ENCODE measurements at regions not wholly inside any gene's neighbourhood (a gene's known extent, or its start where the extent isn't known, plus 50 kb on each side); places are given as distances from the start of the nearest gene placed in this dataset.
A peak's percentile ranks its signal among the peaks of the same experiment; 100 is the strongest.

DNA sequence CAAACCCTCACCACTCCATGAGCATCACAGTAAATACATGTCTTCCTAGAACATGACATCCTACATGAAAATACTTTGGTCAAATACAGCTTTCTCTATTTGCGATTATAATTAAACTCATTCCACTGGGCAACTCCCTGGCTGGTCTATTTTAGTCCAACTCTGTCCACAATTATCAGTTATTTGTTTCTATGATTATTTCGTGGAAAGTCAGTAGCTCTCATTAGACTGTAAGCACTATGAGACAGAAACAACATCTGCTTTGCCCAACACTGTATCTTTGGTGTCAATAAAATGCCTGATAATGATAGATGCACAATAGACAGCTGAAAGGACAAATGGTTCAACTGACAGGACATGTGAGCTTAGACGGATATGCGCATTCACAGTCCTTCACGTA, 292.0 kb downstream of the KLF12 start:
- CTCF ChIA-PET = interaction anchor here (1.3 kb wide), 1 partner anchor 387 kb away, joined by 4 read pairs; no protein-coding TSS in a partner anchor

DNA sequence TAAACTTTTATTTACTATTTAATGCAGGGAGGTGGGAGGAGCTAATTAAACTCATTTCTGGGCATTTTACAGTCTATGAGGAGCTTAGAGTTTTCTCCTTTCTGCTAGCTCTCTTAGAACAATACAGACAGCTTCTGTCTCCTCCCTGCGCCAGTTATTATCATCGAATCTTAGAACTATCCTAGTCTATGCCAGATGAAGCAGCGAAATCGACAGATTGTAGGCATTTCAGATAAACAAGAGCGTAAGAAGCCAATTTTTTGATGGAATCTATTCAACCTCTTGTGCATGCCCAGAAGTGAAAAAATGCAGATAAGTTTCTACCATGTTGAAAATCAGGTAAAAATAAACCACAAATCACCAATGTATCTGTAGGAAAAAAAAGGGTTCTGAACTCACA, 297.1 kb downstream of the KLF12 start:
- CTCF ChIA-PET = interaction anchor here (0.6 to 1.7 kb wide), 4 partner anchors 79 to 1598 kb away, joined by 3 to 11 read pairs (median 3); no protein-coding TSS in a partner anchor
- TF ChIP-seq, protein P1, sequence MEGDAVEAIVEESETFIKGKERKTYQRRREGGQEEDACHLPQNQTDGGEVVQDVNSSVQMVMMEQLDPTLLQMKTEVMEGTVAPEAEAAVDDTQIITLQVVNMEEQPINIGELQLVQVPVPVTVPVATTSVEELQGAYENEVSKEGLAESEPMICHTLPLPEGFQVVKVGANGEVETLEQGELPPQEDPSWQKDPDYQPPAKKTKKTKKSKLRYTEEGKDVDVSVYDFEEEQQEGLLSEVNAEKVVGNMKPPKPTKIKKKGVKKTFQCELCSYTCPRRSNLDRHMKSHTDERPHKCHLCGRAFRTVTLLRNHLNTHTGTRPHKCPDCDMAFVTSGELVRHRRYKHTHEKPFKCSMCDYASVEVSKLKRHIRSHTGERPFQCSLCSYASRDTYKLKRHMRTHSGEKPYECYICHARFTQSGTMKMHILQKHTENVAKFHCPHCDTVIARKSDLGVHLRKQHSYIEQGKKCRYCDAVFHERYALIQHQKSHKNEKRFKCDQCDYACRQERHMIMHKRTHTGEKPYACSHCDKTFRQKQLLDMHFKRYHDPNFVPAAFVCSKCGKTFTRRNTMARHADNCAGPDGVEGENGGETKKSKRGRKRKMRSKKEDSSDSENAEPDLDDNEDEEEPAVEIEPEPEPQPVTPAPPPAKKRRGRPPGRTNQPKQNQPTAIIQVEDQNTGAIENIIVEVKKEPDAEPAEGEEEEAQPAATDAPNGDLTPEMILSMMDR (IDR thresholded peaks at IDR 0.05; ENCODE audit: insufficient read depth, low read depth, low read length) = no peak
- DNase-seq (ENCODE audit: low read depth) = no peak
- POLR2A ChIA-PET = no interaction called here
- Histone ChIP-seq H3K36me3 (ENCODE audit: control insufficient read depth, insufficient read depth, low read length) (no peaks in the 10 kb centered on the region; the same call in 1 of the 2 replicates), H3K27me3 (ENCODE audit: control insufficient read depth, insufficient read depth, low read length) (no peaks in the 10 kb centered on the region), H3K4me3 (ENCODE audit: low read depth, low read length) (no peak overlapping the region)

More for the DNA sequence above, 292.0 kb downstream of the KLF12 start:
- Histone ChIP-seq H3K4me3 (ENCODE audit: low read depth, low read length) (no peak overlapping the region), H3K27me3 (ENCODE audit: control insufficient read depth, insufficient read depth, low read length) (no peaks in the 10 kb centered on the region), H3K36me3 (ENCODE audit: control insufficient read depth, insufficient read depth, low read length) (peaks cover 1% of the 10 kb centered on the region)
- POLR2A ChIA-PET = no interaction called here
- DNase-seq (ENCODE audit: low read depth) = no peak
- TF ChIP-seq, protein P1 (IDR thresholded peaks at IDR 0.05; ENCODE audit: insufficient read depth, low read depth, low read length) = no peak

DNA sequence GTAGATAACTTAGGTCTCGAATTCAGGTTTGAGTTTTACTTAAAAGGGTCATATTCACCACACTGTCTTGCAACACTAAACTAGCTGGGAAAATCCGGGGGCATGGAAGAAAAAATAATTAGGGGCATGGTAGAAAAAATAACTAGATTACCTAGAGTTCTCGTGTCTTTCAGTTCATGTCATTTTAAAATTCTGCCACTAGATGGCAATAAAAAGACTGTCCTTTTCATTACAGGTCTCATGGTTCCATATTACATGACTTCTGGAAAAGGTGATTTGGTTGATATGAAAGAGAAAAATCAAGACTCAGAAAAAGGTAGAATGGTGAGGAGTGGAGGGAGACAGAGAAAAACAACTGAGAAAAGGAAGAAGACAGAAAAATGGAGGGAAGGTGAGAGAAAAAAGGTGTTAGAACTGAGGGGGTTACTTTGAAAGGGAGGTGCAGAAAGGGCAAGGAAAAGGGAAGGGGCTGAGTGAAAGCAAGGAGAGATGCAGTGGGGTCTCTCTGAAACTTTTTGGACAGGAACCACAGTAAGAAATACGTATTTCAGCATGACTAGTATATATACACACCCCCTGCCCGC, 299.0 kb downstream of the KLF12 start:
- POLR2A ChIA-PET = interaction anchor here (0.6 kb wide), 1 partner anchor 19 kb away, joined by 5 read pairs; no protein-coding TSS in a partner anchor
- TF ChIP-seq, protein P1 (IDR thresholded peaks at IDR 0.05; ENCODE audit: insufficient read depth, low read depth, low read length) = peak; percentile 61
- CTCF ChIA-PET = interaction anchor here (0.7 to 2.0 kb wide), 3 partner anchors 13 to 452 kb away, joined by 4 to 11 read pairs (median 4); no protein-coding TSS in a partner anchor
- Histone ChIP-seq H3K27me3 (ENCODE audit: control insufficient read depth, insufficient read depth, low read length) (no peaks in the 10 kb centered on the region), H3K4me3 (ENCODE audit: low read depth, low read length) (no peak overlapping the region), H3K36me3 (ENCODE audit: control insufficient read depth, insufficient read depth, low read length) (no peaks in the 10 kb centered on the region; the same call in 1 of the 2 replicates)
- DNase-seq (ENCODE audit: low read depth) = no peak

DNA sequence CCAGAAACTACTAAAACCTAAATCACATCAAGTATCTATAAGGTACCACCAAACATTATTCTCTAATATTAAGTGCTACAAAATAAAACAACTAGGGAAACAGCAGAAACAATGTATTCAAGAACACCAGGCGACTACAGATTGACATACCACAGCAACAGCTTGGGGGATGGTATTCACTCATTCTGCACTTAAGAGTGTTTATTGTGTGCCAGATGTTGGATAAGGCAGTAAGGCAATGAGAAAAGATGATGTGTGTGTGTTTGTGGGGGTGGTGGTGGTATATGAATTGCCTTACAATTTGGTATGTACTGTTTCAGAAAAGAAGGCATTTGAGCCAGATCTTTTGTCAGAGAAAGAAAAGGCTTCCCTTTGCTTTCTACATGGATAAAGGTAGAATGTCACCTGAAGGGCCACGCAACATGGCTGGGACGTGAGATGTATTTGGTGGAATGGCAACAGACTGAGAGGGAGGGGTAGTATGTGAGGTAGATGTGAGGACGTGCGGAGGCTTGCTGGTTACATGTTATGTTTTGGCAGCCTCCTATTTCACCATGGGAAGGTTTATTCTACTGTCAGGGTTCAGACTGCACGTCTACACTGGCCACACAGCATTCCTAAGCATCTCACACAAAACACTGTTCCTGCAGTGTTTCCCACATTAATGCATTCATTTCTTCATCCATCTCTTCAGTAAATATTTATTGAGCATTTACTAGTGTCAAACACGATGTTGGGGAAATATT, 300.7 kb downstream of the KLF12 start:
- no peak for DNase-seq (ENCODE audit: low read depth)
- Histone ChIP-seq H3K36me3 (ENCODE audit: control insufficient read depth, insufficient read depth, low read length) (no peaks in the 10 kb centered on the region), H3K27me3 (ENCODE audit: control insufficient read depth, insufficient read depth, low read length) (no peaks in the 10 kb centered on the region), H3K4me3 (ENCODE audit: low read depth, low read length) (no peak overlapping the region)
- ChIA-PET CTCF (interaction anchor here (1.9 to 2.0 kb wide), 2 partner anchors 11 to 1386 kb away, joined by 4 to 5 read pairs; no protein-coding TSS in a partner anchor), POLR2A (no interaction called here)
- TF ChIP-seq, protein P1 (IDR thresholded peaks at IDR 0.05; ENCODE audit: insufficient read depth, low read depth, low read length) = no peak

DNA sequence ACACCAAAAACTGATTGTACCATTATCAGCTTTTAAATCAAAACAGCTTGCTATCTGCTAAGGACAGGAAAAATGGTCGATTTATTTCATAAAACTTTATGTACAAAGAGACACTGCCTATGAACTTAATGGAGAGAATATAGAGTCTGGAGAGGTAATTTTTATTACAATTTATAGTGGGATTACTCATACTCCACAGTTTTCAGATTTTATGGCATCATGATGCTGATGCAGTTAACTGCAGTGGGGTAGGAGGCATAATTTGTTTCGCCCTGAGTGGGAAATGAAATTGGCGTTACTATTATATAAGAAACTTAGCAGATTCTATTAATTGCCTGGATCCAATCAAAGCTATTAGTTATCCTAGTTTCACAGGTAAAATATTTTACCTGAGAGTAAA, 301.4 kb downstream of the KLF12 start:
- Histone ChIP-seq H3K4me3 (ENCODE audit: low read depth, low read length) (no peak overlapping the region), H3K36me3 (ENCODE audit: control insufficient read depth, insufficient read depth, low read length) (no peaks in the 10 kb centered on the region), H3K27me3 (ENCODE audit: control insufficient read depth, insufficient read depth, low read length) (no peaks in the 10 kb centered on the region)
- TF ChIP-seq, protein P1 (IDR thresholded peaks at IDR 0.05; ENCODE audit: insufficient read depth, low read depth, low read length) = no peak
- DNase-seq (ENCODE audit: low read depth) = no peak
- ChIA-PET CTCF (interaction anchor here (0.7 to 1.9 kb wide), 3 partner anchors 84 to 1387 kb away, joined by 3 to 5 read pairs (median 3); no protein-coding TSS in a partner anchor), POLR2A (no interaction called here)
